GM18507 (cell line): ENCODE measurements at regions not wholly inside any gene's neighbourhood (a gene's known extent, or its start where the extent isn't known, plus 50 kb on each side); places are given as distances from the start of the nearest gene placed in this dataset.
A peak's percentile ranks its signal among the peaks of the same experiment; 100 is the strongest.

Experiments
- DNase-seq: peaks from one replicate; pipeline ENCODE4 v3.0.0; 2011; ENCODE audit warnings: low read depth; ENCODE audit not compliant: insufficient read length; ENCODE audit errors: extremely low spot score
- FAIRE-seq: peaks from 2 replicates; lab custom pipeline; 2011; peaks lifted over from hg19 to GRCh38; lab: Jason Lieb, UNC

DNA sequence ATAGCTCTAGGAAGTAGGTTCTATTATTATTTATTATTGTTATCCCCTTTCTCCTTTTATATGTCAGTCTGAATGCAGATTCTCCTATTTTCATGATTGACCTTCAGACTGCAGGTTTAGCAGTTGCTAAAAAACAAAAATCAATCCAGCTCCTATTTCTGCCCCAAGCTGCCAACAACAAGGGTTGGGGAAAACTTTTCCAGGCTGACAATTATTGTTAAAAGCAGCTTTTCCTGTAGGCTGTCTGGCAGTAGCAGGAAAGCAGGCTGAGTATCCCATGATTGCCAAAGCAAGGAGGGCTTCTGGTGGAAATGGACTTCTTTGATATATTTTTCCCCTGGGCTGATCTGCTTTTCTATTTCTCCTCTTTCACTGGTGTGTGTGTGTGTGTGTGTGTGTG, 78.0 kb upstream of the CTLA4 start:
- FAIRE-seq: no peak
- no peak for DNase-seq

- FAIRE-seq (no peak), DNase-seq (no peak)
These were observed 77.3 kb upstream of the CTLA4 start for GRCh38 chr2:203790134-203790852.

GRCh38 chr2:203796248-203797010, 71.1 kb upstream of the CTLA4 start:
- no peak for DNase-seq
- no peak for FAIRE-seq

DNA sequence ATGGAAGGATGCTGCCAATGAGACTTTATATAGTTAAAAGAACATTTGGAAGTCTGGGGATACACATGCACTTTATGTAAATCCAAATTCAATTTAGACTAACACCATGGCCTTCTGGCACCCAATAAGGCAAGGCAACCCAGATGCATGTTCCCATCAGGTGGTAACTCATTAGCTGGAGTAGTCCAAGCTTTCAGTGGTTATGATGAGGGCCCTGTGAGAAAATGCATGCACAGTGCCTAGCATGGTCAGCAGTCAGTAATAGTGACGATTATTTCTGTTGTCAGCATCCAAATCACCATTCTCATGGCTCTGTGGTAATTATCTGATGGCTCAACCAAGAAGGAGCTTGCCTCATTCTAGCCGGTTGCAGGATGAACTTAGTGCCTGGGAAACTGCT, 70.3 kb upstream of the CTLA4 start:
- DNase-seq (no peak), FAIRE-seq (no peak)

GRCh38 chr2:203797712-203798111, 69.9 kb upstream of the CTLA4 start:
- FAIRE-seq (no peak), DNase-seq (no peak)

- DNase-seq (no peak), FAIRE-seq (peak; percentile 49)
These were observed 69.1 kb upstream of the CTLA4 start for GRCh38 chr2:203798296-203799087.

DNA sequence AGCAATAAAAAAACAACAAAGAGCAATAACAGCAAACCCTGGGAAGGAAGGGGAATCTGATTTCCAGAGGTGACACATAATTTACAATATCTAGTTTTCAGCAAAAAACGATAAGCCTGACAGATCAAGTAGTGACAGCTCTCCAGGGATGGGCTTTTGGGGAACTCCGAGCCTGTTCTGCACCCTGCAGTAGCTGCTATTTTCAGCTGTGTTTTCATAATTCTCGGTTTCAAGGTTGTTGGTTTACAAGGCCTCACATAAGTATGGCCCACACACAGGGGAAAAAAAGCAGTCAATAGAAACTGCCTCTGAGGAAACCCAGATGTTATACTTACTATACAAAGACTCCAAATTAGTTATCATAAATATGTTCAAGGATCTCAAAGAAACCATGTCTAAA, 67.7 kb upstream of the CTLA4 start:
- DNase-seq: no peak
- peak; percentile 85 for FAIRE-seq

GRCh38 chr2:203800783-203801182, 66.8 kb upstream of the CTLA4 start:
- no peak for DNase-seq
- FAIRE-seq: no peak

- no peak for DNase-seq
These were observed 65.1 kb upstream of the CTLA4 start for GRCh38 chr2:203802342-203803052.

GRCh38 chr2:203803053-203803429, 64.5 kb upstream of the CTLA4 start:
- DNase-seq: no peak
- FAIRE-seq: no peak

More at GRCh38 chr2:203802342-203803052, 65.1 kb upstream of the CTLA4 start:
- FAIRE-seq: no peak

DNA sequence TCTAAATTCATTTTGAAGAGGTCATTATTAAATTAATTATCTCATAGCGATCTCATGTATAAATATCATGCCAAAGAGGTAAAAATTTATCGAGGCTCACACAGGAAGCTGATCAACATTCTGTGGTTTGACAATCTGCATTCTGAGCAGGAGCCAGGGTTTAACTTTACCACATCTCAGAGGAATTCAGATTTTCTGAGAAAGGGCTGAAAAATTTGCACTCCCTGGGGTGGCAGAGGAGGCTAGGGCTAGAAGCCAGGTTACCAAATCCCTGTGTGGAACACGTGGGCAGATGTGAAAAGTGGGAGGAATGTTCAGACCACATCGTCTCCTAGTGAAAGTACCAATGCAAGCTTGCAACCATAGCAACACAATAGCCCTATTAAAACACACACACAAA, 63.5 kb upstream of the CTLA4 start:
- no peak for FAIRE-seq

DNA sequence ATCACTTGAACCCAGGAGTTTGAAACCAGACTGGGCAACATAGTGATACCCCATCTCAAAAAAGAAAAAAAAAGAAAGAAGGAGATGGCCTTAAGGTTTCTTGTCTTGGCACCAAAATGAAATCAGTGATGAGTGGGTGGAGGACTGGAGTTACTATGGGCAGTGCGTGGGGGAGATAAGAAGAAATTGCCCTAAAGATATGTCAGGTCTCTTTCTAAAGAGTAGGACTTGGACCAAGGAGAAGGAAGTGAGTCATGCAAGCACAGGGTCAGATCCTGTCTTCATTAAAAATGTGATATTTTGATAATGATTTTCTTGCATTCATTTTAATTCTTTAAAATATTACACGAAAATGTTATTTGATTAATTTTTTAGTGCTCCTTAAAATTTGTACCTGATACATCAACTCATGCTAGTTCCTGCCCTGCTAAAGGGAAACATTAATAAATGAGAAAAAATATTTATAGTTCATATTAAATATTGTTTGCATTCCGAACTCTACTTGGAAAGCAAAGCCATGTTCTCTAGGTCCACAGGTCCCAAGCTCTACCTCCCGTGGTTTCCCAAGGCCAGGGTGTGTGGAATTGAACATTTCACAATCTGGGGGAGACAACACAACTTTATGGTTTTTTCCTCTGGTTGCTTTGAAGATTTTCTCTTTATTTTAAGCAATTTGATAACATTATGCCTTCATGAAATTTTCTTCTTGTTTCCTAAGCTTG, 62.6 kb upstream of the CTLA4 start:
- no peak for FAIRE-seq
- no peak for DNase-seq

More for the DNA sequence above, 63.5 kb upstream of the CTLA4 start:
- DNase-seq: no peak

GRCh38 chr2:203805486-203805838, 62.1 kb upstream of the CTLA4 start:
- FAIRE-seq (no peak), DNase-seq (no peak)

DNA sequence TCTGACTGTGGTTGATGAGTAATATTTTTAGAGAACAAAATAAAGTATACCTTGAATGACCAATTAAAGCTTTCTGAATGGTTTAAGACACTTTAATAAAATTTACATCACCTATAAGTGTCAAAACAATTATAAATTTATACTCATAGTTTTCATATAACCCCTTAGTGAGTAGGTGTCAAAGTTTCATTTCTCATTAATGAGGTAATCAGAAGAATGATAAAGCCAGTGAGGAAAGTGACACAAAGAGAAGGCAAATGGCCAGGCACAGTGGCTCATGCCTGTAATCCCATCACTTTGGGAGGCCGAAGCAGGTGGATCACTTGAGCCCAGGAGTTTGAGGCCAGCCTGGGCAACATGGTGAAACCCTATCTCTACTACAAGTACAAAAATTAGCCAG, 60.8 kb upstream of the CTLA4 start:
- DNase-seq: no peak
- no peak for FAIRE-seq

DNA sequence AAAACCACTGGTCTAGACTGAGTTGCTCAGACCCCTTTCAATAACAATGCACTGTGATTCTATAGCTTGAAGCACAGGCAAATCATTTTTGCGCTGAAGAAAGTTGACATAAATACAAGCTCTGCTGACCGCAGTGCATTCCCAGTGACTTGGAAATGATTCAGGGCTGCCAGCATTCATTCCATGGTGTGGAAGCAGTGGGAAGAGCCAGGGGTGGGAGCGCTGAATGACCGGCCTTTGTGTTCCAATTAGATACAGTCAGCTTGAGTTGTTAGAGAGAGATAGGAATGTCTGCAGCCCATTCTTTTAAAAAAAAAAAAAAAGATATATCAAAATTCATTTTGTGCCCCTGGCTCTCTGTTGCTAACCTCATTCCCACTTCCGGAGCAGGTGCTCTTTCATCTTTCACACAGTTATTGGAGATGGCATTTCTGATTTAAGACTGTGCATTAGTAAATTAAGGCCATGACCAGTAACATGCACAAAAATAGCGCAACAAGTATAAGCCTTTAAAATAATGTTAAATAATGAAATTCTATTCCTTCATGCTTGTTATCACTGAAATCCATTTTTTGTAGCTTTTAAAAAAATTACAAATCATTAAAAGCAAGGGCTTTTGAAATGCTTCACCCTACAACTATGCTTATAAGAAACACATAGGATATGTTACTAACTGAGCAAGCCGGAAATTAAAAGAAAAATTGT, 59.4 kb upstream of the CTLA4 start:
- no peak for FAIRE-seq
- DNase-seq: no peak

- FAIRE-seq: no peak
- DNase-seq: no peak
These were observed 58.5 kb upstream of the CTLA4 start for GRCh38 chr2:203809084-203809521.

DNA sequence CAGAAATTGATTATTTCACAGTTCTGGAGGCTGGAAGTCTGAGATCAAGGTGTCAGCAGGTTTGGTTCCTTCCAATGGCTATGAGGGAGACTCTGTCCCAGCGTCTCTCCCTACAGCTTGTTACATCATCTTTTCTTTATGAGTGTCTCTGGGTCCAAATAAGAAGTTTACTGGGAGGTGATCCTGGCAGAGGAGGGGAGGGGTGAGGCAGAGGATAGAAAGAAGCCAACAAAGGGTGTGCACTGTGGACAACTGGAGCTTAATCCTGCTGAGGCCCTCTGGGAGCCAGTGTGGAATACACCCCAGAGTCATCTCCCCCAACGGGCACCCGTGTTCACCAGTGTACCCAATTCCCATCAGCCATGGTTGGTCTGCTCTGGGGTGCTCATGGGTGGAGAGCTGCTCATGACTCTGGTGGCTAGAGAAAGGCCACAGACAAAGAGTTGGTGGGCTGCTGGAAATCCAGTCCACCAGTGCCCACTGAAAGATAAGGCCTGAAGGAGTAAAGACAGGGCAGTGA, 57.5 kb upstream of the CTLA4 start:
- DNase-seq (no peak), FAIRE-seq (no peak)

GRCh38 chr2:203811491-203812221, 55.9 kb upstream of the CTLA4 start:
- FAIRE-seq (no peak), DNase-seq (no peak)
